ENCODE measurements at regions not wholly inside any gene's neighbourhood (a gene's known extent, or its start where the extent isn't known, plus 50 kb on each side); places are given as distances from the start of the nearest gene placed in this dataset.

- DNase-seq = no peak
- H3K9me3 Mint-ChIP-seq = no peaks in the 10 kb centered on the region
- POLR2A ChIA-PET = no interaction called here
- CTCF ChIA-PET = no interaction called here
- H3K4me1 Mint-ChIP-seq (ENCODE audit: low read depth) = no peaks in the 10 kb centered on the region
- no peaks in the 10 kb centered on the region for H3K27me3 Mint-ChIP-seq
- H3K36me3 Mint-ChIP-seq = no peaks in the 10 kb centered on the region
- intact Hi-C loops (cut with micrococcal nuclease) = no loop called here
- H3K4me3 Mint-ChIP-seq = no peak overlapping the region
- no peak overlapping the region for H3K27ac Mint-ChIP-seq
Observed at GRCh38 chr13:107034236-107034872, 466.4 kb upstream of the ARGLU1 start.

GRCh38 chr13:107031716-107032115 is 463.8 kb upstream of the ARGLU1 start:
- Mint-ChIP-seq H3K9me3 (no peaks in the 10 kb centered on the region), H3K27me3 (no peaks in the 10 kb centered on the region), H3K4me1 (ENCODE audit: low read depth) (no peaks in the 10 kb centered on the region), H3K36me3 (no peaks in the 10 kb centered on the region), H3K4me3 (no peak overlapping the region), H3K27ac (no peak overlapping the region)
- ChIA-PET CTCF (no interaction called here), POLR2A (no interaction called here)
- intact Hi-C loops (cut with micrococcal nuclease) = no loop called here
- no peak for DNase-seq

GRCh38 chr13:107028751-107029150 is 460.8 kb upstream of the ARGLU1 start:
- no peak for DNase-seq
- Mint-ChIP-seq H3K9me3 (no peaks in the 10 kb centered on the region), H3K36me3 (no peaks in the 10 kb centered on the region), H3K4me3 (no peak overlapping the region), H3K27ac (no peak overlapping the region), H3K4me1 (ENCODE audit: low read depth) (no peaks in the 10 kb centered on the region), H3K27me3 (no peaks in the 10 kb centered on the region)
- POLR2A ChIA-PET = no interaction called here
- intact Hi-C loops (cut with micrococcal nuclease) = no loop called here
- CTCF ChIA-PET = no interaction called here

- CTCF ChIA-PET = no interaction called here
Observed at GRCh38 chr13:107025991-107026390, 458.1 kb upstream of the ARGLU1 start.

GRCh38 chr13:107023335-107023734 is 455.4 kb upstream of the ARGLU1 start:
- Mint-ChIP-seq H3K27me3 (no peaks in the 10 kb centered on the region), H3K9me3 (peaks cover 4% of the 10 kb centered on the region)
- intact Hi-C loops (cut with micrococcal nuclease) = no loop called here

More at GRCh38 chr13:107025991-107026390, 458.1 kb upstream of the ARGLU1 start:
- POLR2A ChIA-PET = no interaction called here
- no peak for DNase-seq
- Mint-ChIP-seq H3K27ac (no peak overlapping the region), H3K9me3 (peaks cover 4% of the 10 kb centered on the region), H3K4me3 (no peak overlapping the region), H3K27me3 (no peaks in the 10 kb centered on the region), H3K36me3 (no peaks in the 10 kb centered on the region), H3K4me1 (ENCODE audit: low read depth) (no peaks in the 10 kb centered on the region)
- intact Hi-C loops (cut with micrococcal nuclease) = no loop called here

GRCh38 chr13:107020393-107020792 is 452.5 kb upstream of the ARGLU1 start:
- Mint-ChIP-seq H3K36me3 (no peaks in the 10 kb centered on the region), H3K4me3 (no peak overlapping the region), H3K27ac (no peak overlapping the region), H3K4me1 (ENCODE audit: low read depth) (no peaks in the 10 kb centered on the region), H3K9me3 (peaks cover 4% of the 10 kb centered on the region), H3K27me3 (no peaks in the 10 kb centered on the region)
- no peak for DNase-seq
- CTCF ChIA-PET = no interaction called here
- intact Hi-C loops (cut with micrococcal nuclease) = no loop called here
- POLR2A ChIA-PET = no interaction called here

More at GRCh38 chr13:107023335-107023734, 455.4 kb upstream of the ARGLU1 start:
- ChIA-PET CTCF (no interaction called here), POLR2A (no interaction called here)
- Mint-ChIP-seq H3K27ac (no peak overlapping the region), H3K4me3 (no peak overlapping the region), H3K4me1 (ENCODE audit: low read depth) (no peaks in the 10 kb centered on the region), H3K36me3 (no peaks in the 10 kb centered on the region)
- no peak for DNase-seq

- ChIA-PET POLR2A (no interaction called here), CTCF (no interaction called here)
- no peak overlapping the region for H3K4me3 Mint-ChIP-seq
- intact Hi-C loops (cut with micrococcal nuclease) = no loop called here
- H3K27ac Mint-ChIP-seq = no peak overlapping the region
- H3K27me3 Mint-ChIP-seq = no peaks in the 10 kb centered on the region
- no peaks in the 10 kb centered on the region for H3K36me3 Mint-ChIP-seq
- H3K9me3 Mint-ChIP-seq = peaks cover 4% of the 10 kb centered on the region
- no peak for DNase-seq
- no peaks in the 10 kb centered on the region for H3K4me1 Mint-ChIP-seq (ENCODE audit: low read depth)
Observed at GRCh38 chr13:107018285-107018684, 450.3 kb upstream of the ARGLU1 start.

- CTCF ChIA-PET = no interaction called here
- intact Hi-C loops (cut with micrococcal nuclease) = no loop called here
- Mint-ChIP-seq H3K27ac (no peak overlapping the region), H3K4me1 (ENCODE audit: low read depth) (no peaks in the 10 kb centered on the region), H3K9me3 (no peaks in the 10 kb centered on the region), H3K36me3 (no peaks in the 10 kb centered on the region), H3K4me3 (no peak overlapping the region), H3K27me3 (no peaks in the 10 kb centered on the region)
- POLR2A ChIA-PET = no interaction called here
- no peak for DNase-seq
Observed at GRCh38 chr13:107006661-107007060, 438.7 kb upstream of the ARGLU1 start.

- no peaks in the 10 kb centered on the region for H3K4me1 Mint-ChIP-seq (ENCODE audit: low read depth)
- H3K27ac Mint-ChIP-seq = no peak overlapping the region
- no peaks in the 10 kb centered on the region for H3K36me3 Mint-ChIP-seq
- POLR2A ChIA-PET = no interaction called here
- no peak for DNase-seq
- CTCF ChIA-PET = no interaction called here
- no peaks in the 10 kb centered on the region for H3K27me3 Mint-ChIP-seq
- no peak overlapping the region for H3K4me3 Mint-ChIP-seq
- intact Hi-C loops (cut with micrococcal nuclease) = no loop called here
- H3K9me3 Mint-ChIP-seq = no peaks in the 10 kb centered on the region
Observed at GRCh38 chr13:107005577-107005976, 437.6 kb upstream of the ARGLU1 start.

- Mint-ChIP-seq H3K9me3 (no peaks in the 10 kb centered on the region), H3K36me3 (no peaks in the 10 kb centered on the region), H3K27ac (no peak overlapping the region), H3K4me1 (ENCODE audit: low read depth) (no peaks in the 10 kb centered on the region), H3K27me3 (no peaks in the 10 kb centered on the region), H3K4me3 (no peak overlapping the region)
- intact Hi-C loops (cut with micrococcal nuclease) = no loop called here
- no peak for DNase-seq
- CTCF ChIA-PET = no interaction called here
- POLR2A ChIA-PET = no interaction called here
Observed at GRCh38 chr13:107003911-107004310, 436.0 kb upstream of the ARGLU1 start.

GRCh38 chr13:106998664-106999063 is 430.7 kb upstream of the ARGLU1 start:
- H3K27me3 Mint-ChIP-seq = no peaks in the 10 kb centered on the region
- intact Hi-C loops (cut with micrococcal nuclease) = no loop called here
- DNase-seq = no peak
- H3K27ac Mint-ChIP-seq = no peak overlapping the region
- ChIA-PET POLR2A (no interaction called here), CTCF (no interaction called here)
- H3K4me3 Mint-ChIP-seq = no peak overlapping the region
- no peaks in the 10 kb centered on the region for H3K36me3 Mint-ChIP-seq
- H3K9me3 Mint-ChIP-seq = no peaks in the 10 kb centered on the region
- no peaks in the 10 kb centered on the region for H3K4me1 Mint-ChIP-seq (ENCODE audit: low read depth)

GRCh38 chr13:106997696-106998095 is 429.8 kb upstream of the ARGLU1 start:
- POLR2A ChIA-PET = no interaction called here
- Mint-ChIP-seq H3K9me3 (peaks cover 3% of the 10 kb centered on the region), H3K27ac (no peak overlapping the region), H3K27me3 (no peaks in the 10 kb centered on the region), H3K4me3 (no peak overlapping the region), H3K4me1 (ENCODE audit: low read depth) (no peaks in the 10 kb centered on the region), H3K36me3 (no peaks in the 10 kb centered on the region)
- CTCF ChIA-PET = no interaction called here
- DNase-seq = no peak
- intact Hi-C loops (cut with micrococcal nuclease) = no loop called here

GRCh38 chr13:106996867-106997618 is 429.1 kb upstream of the ARGLU1 start:
- intact Hi-C loops (cut with micrococcal nuclease) = no loop called here
- no peaks in the 10 kb centered on the region for H3K27me3 Mint-ChIP-seq
- no peaks in the 10 kb centered on the region for H3K36me3 Mint-ChIP-seq
- H3K4me1 Mint-ChIP-seq (ENCODE audit: low read depth) = no peaks in the 10 kb centered on the region
- POLR2A ChIA-PET = no interaction called here
- DNase-seq = no peak
- no peak overlapping the region for H3K27ac Mint-ChIP-seq
- no peak overlapping the region for H3K4me3 Mint-ChIP-seq
- CTCF ChIA-PET = no interaction called here
- H3K9me3 Mint-ChIP-seq = peaks cover 4% of the 10 kb centered on the region

Data from activated CD4-positive, alpha-beta memory T cell treated with anti-CD3 and anti-CD28 coated beads for 36 hours (primary cell).